EH (cell line): ENCODE measurements at regions not wholly inside any gene's neighbourhood (a gene's known extent, or its start where the extent isn't known, plus 50 kb on each side); places are given as distances from the start of the nearest gene placed in this dataset.

Source experiments
- DNase-seq: peaks from one replicate; pipeline ENCODE4 v3.0.0-alpha.2; 2015; ENCODE audit warnings: low read depth

DNA sequence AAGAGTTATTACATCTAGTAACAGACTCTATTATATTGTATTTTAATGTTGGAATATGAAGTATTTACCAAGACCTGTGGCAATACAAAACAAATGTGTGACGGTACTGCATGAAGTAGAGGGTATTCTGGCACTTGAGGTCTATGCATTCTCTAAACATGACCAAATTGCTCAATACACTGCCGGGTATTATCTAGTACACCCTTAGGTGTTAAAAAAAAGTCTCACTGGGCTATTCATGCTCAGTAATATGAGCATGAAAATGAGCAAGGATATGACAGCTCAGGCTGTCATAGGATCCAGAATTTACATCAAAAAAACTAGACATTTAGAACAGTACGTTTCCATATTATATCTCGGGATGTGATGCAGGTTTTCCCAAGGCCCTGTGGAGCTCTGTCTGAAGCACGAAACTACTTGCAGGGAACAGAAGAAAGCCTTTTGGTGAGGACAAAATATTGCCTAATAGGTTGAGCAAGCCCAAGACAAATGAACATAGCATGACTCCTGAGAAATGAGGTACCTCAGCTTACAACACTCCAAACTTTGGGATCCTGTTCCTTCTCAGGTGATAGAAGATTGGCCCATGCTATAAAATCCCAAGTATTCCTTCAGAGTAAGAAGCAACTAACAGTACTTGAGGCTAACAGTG, 74.1 kb upstream of the MAOA start:
- no peak for DNase-seq

DNA sequence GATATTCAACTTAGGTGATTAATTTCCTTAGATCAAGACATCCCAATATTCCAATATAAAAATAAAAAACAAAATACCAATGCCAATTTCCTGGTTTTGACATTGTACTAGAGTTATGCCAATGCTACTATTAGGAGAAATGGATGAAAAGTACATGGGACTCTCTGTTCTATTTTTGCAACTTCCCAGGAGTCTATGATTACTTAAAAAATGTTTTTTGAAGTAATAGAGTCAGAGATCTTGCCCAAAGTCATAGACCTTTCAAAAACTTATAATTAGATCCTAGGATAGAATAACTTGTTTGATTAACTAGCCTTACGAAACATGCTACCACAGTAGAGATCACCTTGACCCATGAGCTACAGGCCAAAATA, 73.6 kb upstream of the MAOA start:
- no peak for DNase-seq

DNA sequence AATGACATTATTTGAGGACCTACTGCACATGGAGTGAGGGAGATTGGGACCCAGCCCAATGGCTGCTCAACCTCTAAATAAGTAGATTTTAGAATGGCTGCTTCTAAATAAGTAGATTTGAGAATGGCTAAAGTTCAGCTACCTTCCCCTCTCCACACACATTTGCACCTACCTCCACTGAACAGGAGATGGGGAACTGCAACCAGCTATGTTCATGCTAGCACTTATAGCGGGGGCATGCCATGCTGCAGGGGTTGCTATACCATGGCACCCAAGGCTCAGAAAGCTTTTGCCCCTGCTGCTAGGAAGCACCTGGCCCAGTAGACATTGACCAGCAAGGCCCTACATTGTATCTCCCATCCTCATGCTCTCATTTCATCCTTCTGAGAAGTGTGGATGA, 70.2 kb upstream of the MAOA start:
- no peak for DNase-seq

DNA sequence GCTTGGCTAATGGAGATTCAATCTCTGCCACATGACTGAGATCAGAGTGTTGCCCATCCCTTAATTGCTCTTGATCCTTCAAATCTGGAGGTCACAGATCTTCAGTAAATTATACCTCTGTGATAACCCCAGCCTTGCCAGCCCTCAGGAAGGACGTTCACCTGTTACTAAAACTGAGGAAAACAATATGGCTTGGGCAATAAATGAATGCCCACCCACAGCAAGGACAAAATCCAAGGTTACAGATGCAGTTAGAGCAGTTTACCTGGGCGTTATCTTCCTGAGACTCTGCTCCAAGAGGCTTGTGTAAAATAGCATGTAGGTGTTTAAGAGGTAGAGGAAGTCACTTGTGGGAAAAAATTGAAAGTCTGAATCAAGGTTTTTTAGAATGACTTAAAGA, 69.3 kb upstream of the MAOA start:
- no peak for DNase-seq

DNA sequence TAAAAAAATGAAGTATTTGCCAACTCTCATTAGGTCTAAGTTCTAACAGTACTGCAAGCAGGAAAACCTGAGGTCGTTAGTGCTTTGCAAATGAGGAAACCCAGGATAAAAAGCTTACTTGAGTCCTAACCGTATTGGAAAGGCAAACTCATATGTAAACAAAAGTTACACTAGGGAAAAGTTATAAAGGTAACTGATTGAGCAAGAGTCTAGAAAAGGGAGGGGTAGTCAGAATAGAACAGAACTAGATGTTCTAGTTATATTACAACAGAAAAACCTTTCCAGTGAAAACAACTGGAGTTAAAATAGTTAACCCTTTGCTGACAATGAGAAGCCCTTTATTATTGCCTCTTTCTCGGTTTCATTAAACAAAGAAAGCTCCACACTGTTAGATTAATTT, 66.4 kb upstream of the MAOA start:
- no peak for DNase-seq

DNA sequence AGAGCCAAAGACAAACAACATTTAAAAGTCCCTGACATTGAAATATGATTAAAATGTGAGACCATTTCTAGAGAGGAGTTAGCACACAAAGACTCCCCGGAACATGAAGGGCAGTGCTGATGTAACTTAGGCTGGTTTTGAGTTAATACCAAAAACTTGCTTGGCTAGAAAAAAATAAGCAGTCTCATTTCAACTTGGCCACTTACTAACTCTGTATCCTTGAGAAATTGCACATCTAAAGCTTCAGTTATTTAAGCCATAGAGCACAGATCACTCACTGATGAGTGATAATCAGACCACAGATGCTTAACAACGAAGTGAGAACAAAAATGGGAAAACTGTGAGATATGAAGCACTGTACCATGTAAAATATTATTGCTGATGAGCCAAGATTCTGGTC, 65.9 kb upstream of the MAOA start:
- no peak for DNase-seq

DNA sequence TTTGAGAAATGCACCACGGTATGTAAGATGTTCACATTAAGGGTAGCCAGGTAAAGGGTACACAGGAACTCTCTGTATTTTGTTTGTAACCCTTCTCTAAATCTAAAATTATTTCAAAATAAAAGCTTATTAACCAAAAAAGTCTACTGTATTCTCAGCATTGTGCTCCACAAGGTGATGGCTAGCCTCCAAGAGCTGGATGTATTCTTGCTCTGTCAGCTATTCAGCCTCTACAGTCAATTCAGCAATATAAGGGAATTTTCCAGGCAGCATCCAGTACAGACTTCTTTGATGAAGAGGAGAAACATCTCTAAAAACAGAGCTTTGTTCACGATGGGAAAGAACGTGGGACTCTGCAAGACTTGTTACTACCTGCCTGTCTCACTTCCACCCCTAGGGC, 63.5 kb upstream of the MAOA start:
- no peak for DNase-seq

DNA sequence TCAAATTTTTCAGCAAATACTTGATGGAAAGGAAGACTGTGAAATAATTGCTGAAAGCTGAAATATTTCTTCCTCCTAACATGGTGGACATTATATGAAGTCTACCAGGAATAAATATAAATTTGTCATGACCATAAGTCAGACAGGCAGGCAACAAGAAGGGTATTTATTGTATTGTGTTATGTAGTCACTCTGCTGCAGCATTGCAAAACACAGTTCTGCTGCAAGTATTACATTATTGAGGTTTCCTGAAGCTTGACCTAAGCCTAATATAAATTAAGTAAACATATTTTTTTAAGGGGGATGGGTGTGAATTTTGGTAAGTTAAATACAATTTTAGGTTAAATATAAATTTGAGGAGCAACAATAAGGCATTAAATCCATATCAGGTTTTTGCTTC, 60.2 kb upstream of the MAOA start:
- DNase-seq, result no peak

DNA sequence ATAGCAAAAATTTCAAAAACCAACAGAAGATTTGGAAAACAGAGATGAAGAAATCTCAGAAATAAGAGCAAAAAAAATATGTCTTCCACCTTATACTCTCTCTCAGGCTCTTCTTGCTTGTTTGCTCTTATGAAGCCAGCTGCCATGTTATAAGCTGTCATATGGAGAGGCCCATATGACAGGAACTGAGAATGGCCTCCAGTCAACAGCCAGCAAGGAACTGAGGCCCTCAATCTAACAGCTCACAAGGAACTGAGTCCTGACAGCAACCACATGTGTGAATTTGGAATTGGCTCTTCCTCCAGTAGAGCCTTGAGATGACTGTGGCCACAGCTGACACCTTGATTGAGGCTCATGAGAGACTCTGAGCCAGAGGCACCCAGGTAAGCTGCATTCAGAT, 51.3 kb upstream of the MAOA start:
- DNase-seq, result no peak

DNA sequence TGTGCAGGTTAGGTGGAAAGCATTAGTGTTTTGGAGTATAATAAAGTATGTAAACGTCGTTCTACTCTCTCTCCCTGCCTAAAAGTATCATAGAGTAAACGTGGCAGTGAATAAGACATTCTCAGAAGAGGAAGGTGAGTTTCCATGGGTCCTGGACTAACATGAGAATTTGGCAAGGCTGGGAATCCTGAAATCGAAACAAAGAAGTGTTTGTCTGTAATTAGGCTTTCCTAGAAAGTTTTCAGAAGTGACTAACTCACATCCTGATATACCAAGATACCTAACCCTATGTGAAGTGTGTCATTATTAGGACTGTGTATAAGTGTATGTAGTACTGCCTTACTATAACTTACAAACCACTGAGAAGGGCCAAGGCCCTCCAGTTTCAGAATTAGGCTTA, 50.7 kb upstream of the MAOA start:
- DNase-seq, result no peak
